Transverse colon (tissue), 4 donors: ENCODE measurements at regions not wholly inside any gene's neighbourhood (a gene's known extent, or its start where the extent isn't known, plus 50 kb on each side); places are given as distances from the start of the nearest gene placed in this dataset.

Source experiments
- DNase-seq: peaks from one replicate; pipeline ENCODE4 v3.0.0-alpha.2; 2019
- H3K27ac ChIP-seq, 4 donors: fragments of 200-600 bp; sonication (generic); 2 replicates each; pipeline ENCODE4 v1.5.1; 2016 to 2018; ENCODE audit warnings: inconsistent platforms in 4 of 4
- H3K27me3 ChIP-seq: fragments of 200-600 bp; sonication (generic); 2 replicates; pipeline ENCODE4 v1.5.1; 2017; ENCODE audit warnings: inconsistent platforms
- H3K36me3 ChIP-seq, 4 donors: fragments of 200-600 bp; sonication (generic); 2 replicates each; pipeline ENCODE4 v1.5.1; 2017 to 2019; ENCODE audit warnings: inconsistent platforms in 4 of 4
- H3K4me1 ChIP-seq, 4 donors: fragments of 200-600 bp; sonication (generic); 2 replicates each; pipeline ENCODE4 v1.5.1; 2017 to 2020; ENCODE audit warnings: inconsistent platforms in 4 of 4
- H3K4me3 ChIP-seq, 4 donors: fragments of 200-600 bp; sonication (generic); 1 replicate in 1 of 4; 2 replicates in 3 of 4; pipeline versions ENCODE4 v1.5.1 to v1.6.1; 2017 to 2019; ENCODE audit warnings: inconsistent platforms in 4 of 4
- H3K9me3 ChIP-seq, 2 donors: fragments of 200-600 bp; sonication (generic); 2 replicates each; pipeline ENCODE4 v1.5.1; 2017 to 2019; ENCODE audit warnings: inconsistent platforms in 2 of 2
- CTCF ChIP-seq, 5 experiments: fragments of 200-600 bp in 3 of 5; fragments of 450-650 bp in 2 of 5; sonication (generic) in 3 of 5; IDR thresholded peaks; 1 replicate in 2 of 5; 2 replicates in 3 of 5; pipeline ENCODE4 v1.5.1; 2016 to 2017; ENCODE audit warnings: antibody characterized with exemption in 5 of 5, inconsistent platforms in 3 of 5, mild to moderate bottlenecking in 2 of 5, moderate library complexity in 1 of 5
- EP300 ChIP-seq: sonication (generic); formaldehyde crosslinking; IDR thresholded peaks from one replicate; pipeline ENCODE4 v1.6.1; 2017; ENCODE audit warnings: antibody characterized with exemption, low read depth
- POLR2A ChIP-seq: fragments of 450-650 bp; IDR thresholded peaks from one replicate; pipeline ENCODE4 v1.6.1; 2016; ENCODE audit warnings: antibody characterized with exemption, mild to moderate bottlenecking, moderate library complexity
- POLR2AphosphoS5 ChIP-seq, 3 donors: sonication (generic); formaldehyde crosslinking; IDR thresholded peaks; one replicate each; pipeline ENCODE4 v1.6.1; 2016; ENCODE audit warnings: antibody characterized with exemption in 3 of 3
- WGBS, 2 donors: methylation state at CpG; one replicate each; pipeline ENCODE4 v1.1.5; 2018; ENCODE audit warnings: low coverage in 1 of 2; 5-methylcytosine and 5-hydroxymethylcytosine counted together
- in situ Hi-C, 4 donors: fragments of 200-750 bp; cut with MboI; loops; one replicate each; pipeline versions ENCODE4 v1.15.0 to v1.15.1; 2017; ENCODE audit warnings: low sequenced_read_pairs in 3 of 4, low pct_ligation_motif_present in 1 of 4, low pct_unique_long_range_greater_than_20kb in 1 of 4
- intact Hi-C: fragments of 100-400 bp; cut with DNase I; formaldehyde crosslinking; loops from one replicate; pipeline ENCODE4 v1.15.1; 2023; ENCODE audit warnings: low total_unique reads

- no peaks in the 10 kb centered on the region for H3K36me3 ChIP-seq
- TF ChIP-seq CTCF (IDR thresholded peaks at IDR 0.05) (peak; percentile 25 to 78 (median 46)), POLR2A (no peak), POLR2AphosphoS5 (IDR thresholded peaks at IDR 0.05) (peak in 2 of 3 donors; percentile 14 to 26), EP300 (peak; percentile 22)
- no peaks in the 10 kb centered on the region for H3K9me3 ChIP-seq
- DNase-seq = peak; percentile 81
- intact Hi-C loops = no loop called here
- in situ Hi-C loops = no loop called here
- no peak overlapping the region for H3K4me3 ChIP-seq
- H3K27me3 ChIP-seq = no peaks in the 10 kb centered on the region
- peaks cover 5 to 57% (median 24%) of the 10 kb centered on the region in 4 donors for H3K4me1 ChIP-seq
- 44 to 50% methylated on average over 7 to 9 of the region's 9 CpGs for WGBS, 2 donors
- H3K27ac ChIP-seq = peak overlapping the region; percentile 64 to 74 (median 68)
These were observed 123.8 kb upstream of the DLX2 start for GRCh38 chr2:172226244-172227061.

- in situ Hi-C loops = no loop called here
- TF ChIP-seq POLR2AphosphoS5 (IDR thresholded peaks at IDR 0.05) (no peak), EP300 (no peak), POLR2A (no peak), CTCF (IDR thresholded peaks at IDR 0.05) (no peak)
- Histone ChIP-seq H3K4me1 (peaks cover 5 to 61% (median 28%) of the 10 kb centered on the region in 4 donors), H3K4me3 (no peak overlapping the region), H3K9me3 (no peaks in the 10 kb centered on the region), H3K27ac (no peak overlapping the region), H3K36me3 (no peaks in the 10 kb centered on the region), H3K27me3 (no peaks in the 10 kb centered on the region)
- intact Hi-C loops = no loop called here
- WGBS, 2 donors = 61 to 100% methylated on average over 1 to 4 of the region's 4 CpGs
- no peak for DNase-seq
These were observed 125.0 kb upstream of the DLX2 start for GRCh38 chr2:172227719-172228118.

GRCh38 chr2:172228177-172228808, 125.6 kb upstream of the DLX2 start:
- TF ChIP-seq CTCF (IDR thresholded peaks at IDR 0.05) = no peak
- no peak for TF ChIP-seq POLR2A
- TF ChIP-seq EP300 = no peak
- TF ChIP-seq POLR2AphosphoS5 (IDR thresholded peaks at IDR 0.05) = no peak
- Histone ChIP-seq H3K9me3 (no peaks in the 10 kb centered on the region), H3K36me3 (no peaks in the 10 kb centered on the region), H3K27ac (no peak overlapping the region), H3K27me3 (no peaks in the 10 kb centered on the region), H3K4me3 (no peak overlapping the region), H3K4me1 (peaks cover 5 to 55% (median 26%) of the 10 kb centered on the region in 4 donors)
- intact Hi-C loops (no loop called here), in situ Hi-C loops (no loop called here)
- DNase-seq = no peak
- 57 to 72% methylated on average over 4 to 10 of the region's 10 CpGs for WGBS, 2 donors

GRCh38 chr2:172229125-172229524, 126.4 kb upstream of the DLX2 start:
- intact Hi-C loops = no loop called here

More at GRCh38 chr2:172229125-172229524, 126.4 kb upstream of the DLX2 start:
- TF ChIP-seq CTCF (IDR thresholded peaks at IDR 0.05) = no peak
- no peak for TF ChIP-seq EP300
- TF ChIP-seq POLR2A = no peak
- no peak for TF ChIP-seq POLR2AphosphoS5 (IDR thresholded peaks at IDR 0.05)
- H3K27me3 ChIP-seq = no peaks in the 10 kb centered on the region
- H3K27ac ChIP-seq = peak overlapping the region in 2 of 4 donors; percentile 16 to 35
- no peak overlapping the region for H3K4me3 ChIP-seq
- in situ Hi-C loops = no loop called here
- peaks cover 5 to 57% (median 28%) of the 10 kb centered on the region in 4 donors for H3K4me1 ChIP-seq
- H3K9me3 ChIP-seq = no peaks in the 10 kb centered on the region
- no peak for DNase-seq
- H3K36me3 ChIP-seq = no peaks in the 10 kb centered on the region
- 28 to 33% methylated on average over 4 of the region's 4 CpGs for WGBS, 2 donors
